Neural cell (in vitro differentiated cells): ENCODE measurements at regions not wholly inside any gene's neighbourhood (a gene's known extent, or its start where the extent isn't known, plus 50 kb on each side); places are given as distances from the start of the nearest gene placed in this dataset.
"Not testable (repeated sequence)": the region's sequence is repeated elsewhere in the genome, so short reads cannot be mapped to it uniquely, and the experiment has no call there.

Experiments
- H2AFZ ChIP-seq: fragments of 200-600, 300-800 bp; sonication (generic), shearing (Covaris generic); 2 replicates; pipeline ENCODE4 v1.6.0; 2014; ENCODE audit warnings: low read depth, mild to moderate bottlenecking, antibody characterized with exemption, low read length, moderate library complexity
- H3F3A ChIP-seq: fragments of 200-600 bp; shearing (Covaris generic); 2 replicates; pipeline ENCODE4 v1.6.1; 2016; ENCODE audit warnings: mild to moderate bottlenecking, moderate library complexity, mixed read lengths, antibody characterized with exemption, low read length; ENCODE audit not compliant: insufficient read depth, poor library complexity, severe bottlenecking
- H3K27ac ChIP-seq: fragments of 200-600, 300-800 bp; sonication (generic), shearing (Covaris generic); 2 replicates; pipeline ENCODE4 v1.5.1; 2014; ENCODE audit warnings: mild to moderate bottlenecking, low read length, moderate library complexity
- H3K27me3 ChIP-seq: fragments of 300-800, 200-600 bp; sonication (generic), shearing (Covaris generic); 2 replicates; pipeline ENCODE4 v1.6.0; 2014; ENCODE audit warnings: mild to moderate bottlenecking, low read depth, low read length, moderate library complexity; ENCODE audit not compliant: insufficient read depth
- H3K36me3 ChIP-seq: fragments of 300-800, 200-600 bp; sonication (generic), shearing (Covaris generic); 2 replicates; pipeline ENCODE4 v1.5.1; 2014; ENCODE audit warnings: mild to moderate bottlenecking, antibody characterized with exemption, low read length, moderate library complexity; ENCODE audit not compliant: insufficient read depth
- H3K4me2 ChIP-seq: fragments of 300-800, 200-600 bp; sonication (generic), shearing (Covaris generic); 2 replicates; pipeline ENCODE4 v1.6.0; 2014; ENCODE audit warnings: mild to moderate bottlenecking, low read length
- H3K4me3 ChIP-seq: fragments of 300-800, 200-600 bp; sonication (generic), shearing (Covaris generic); 2 replicates; pipeline ENCODE4 v1.5.1; 2014; ENCODE audit warnings: mild to moderate bottlenecking, low read length, moderate library complexity
- H3K79me2 ChIP-seq: fragments of 200-600 bp; shearing (Covaris generic); replicated peaks from 2 replicates; pipeline ENCODE4 v1.6.0; 2014; ENCODE audit warnings: mild to moderate bottlenecking, low read length, moderate library complexity; ENCODE audit not compliant: insufficient read depth
- H3K9ac ChIP-seq: fragments of 300-800, 200-600 bp; sonication (generic), shearing (Covaris generic); 2 replicates; pipeline ENCODE4 v1.6.1; 2016; ENCODE audit warnings: mild to moderate bottlenecking, low read length, mixed read lengths
- H3K9me2 ChIP-seq: fragments of 200-600 bp; shearing (Covaris generic); 2 replicates; pipeline ENCODE4 v1.6.1; 2016; ENCODE audit warnings: mild to moderate bottlenecking, low read length, mixed read lengths; ENCODE audit not compliant: insufficient read depth
- H3K9me3 ChIP-seq: fragments of 200-600, 300-800 bp; sonication (generic), shearing (Covaris generic); 2 replicates; pipeline ENCODE4 v1.6.1; 2016; ENCODE audit warnings: mild to moderate bottlenecking, mixed run types, low read length, moderate library complexity, mixed read lengths
- H4K20me1 ChIP-seq: fragments of 200-600 bp; shearing (Covaris generic); 2 replicates; pipeline ENCODE4 v1.6.1; 2016; ENCODE audit warnings: mild to moderate bottlenecking, mixed run types; ENCODE audit not compliant: insufficient read depth
- EP300 ChIP-seq: fragments of 450-650 bp; conservative IDR thresholded peaks from 2 replicates; pipeline ENCODE4 v1.6.1; 2014; ENCODE audit warnings: antibody characterized with exemption, mild to moderate bottlenecking, moderate library complexity; ENCODE audit not compliant: poor library complexity, severe bottlenecking
- EZH2 ChIP-seq: fragments of 200-600, 300-800 bp; shearing (Covaris generic), sonication (generic); IDR thresholded peaks from 2 replicates; pipeline ENCODE4 v1.6.1; 2014; ENCODE audit warnings: antibody characterized with exemption, low read length, borderline replicate concordance, mild to moderate bottlenecking; ENCODE audit not compliant: insufficient read depth, poor library complexity, severe bottlenecking
- MXI1 ChIP-seq: fragments of 450-650 bp; conservative IDR thresholded peaks from 2 replicates; pipeline ENCODE4 v1.6.1; 2014; ENCODE audit warnings: antibody characterized with exemption, mild to moderate bottlenecking; ENCODE audit not compliant: poor library complexity, severe bottlenecking
- POLR2AphosphoS5 ChIP-seq: IDR thresholded peaks from 2 replicates; pipeline ENCODE4 v1.6.1; 2012
- RAD21 ChIP-seq: fragments of 450-650 bp; conservative IDR thresholded peaks from 2 replicates; pipeline ENCODE4 v1.6.1; 2014; ENCODE audit warnings: antibody characterized with exemption, mild to moderate bottlenecking, moderate library complexity
- SMC3 ChIP-seq: fragments of 450-650 bp; conservative IDR thresholded peaks from 2 replicates; pipeline ENCODE4 v1.6.1; 2014; ENCODE audit warnings: antibody characterized with exemption, mild to moderate bottlenecking, moderate library complexity; ENCODE audit not compliant: poor library complexity
- TAF1 ChIP-seq: IDR thresholded peaks from 2 replicates; pipeline ENCODE4 v1.6.1; 2012; ENCODE audit warnings: low read depth
- TF ChIP-seq, protein P1 (sequence below): IDR thresholded peaks from 2 replicates; pipeline ENCODE4 v1.6.1; 2012; ENCODE audit warnings: borderline replicate concordance
- TF ChIP-seq, protein P2 (sequence below): fragments of 450-650 bp; IDR thresholded peaks from 2 replicates; pipeline ENCODE4 v1.5.1; 2014; ENCODE audit warnings: antibody characterized with exemption, mild to moderate bottlenecking, moderate library complexity; ENCODE audit not compliant: poor library complexity, severe bottlenecking

DNA sequence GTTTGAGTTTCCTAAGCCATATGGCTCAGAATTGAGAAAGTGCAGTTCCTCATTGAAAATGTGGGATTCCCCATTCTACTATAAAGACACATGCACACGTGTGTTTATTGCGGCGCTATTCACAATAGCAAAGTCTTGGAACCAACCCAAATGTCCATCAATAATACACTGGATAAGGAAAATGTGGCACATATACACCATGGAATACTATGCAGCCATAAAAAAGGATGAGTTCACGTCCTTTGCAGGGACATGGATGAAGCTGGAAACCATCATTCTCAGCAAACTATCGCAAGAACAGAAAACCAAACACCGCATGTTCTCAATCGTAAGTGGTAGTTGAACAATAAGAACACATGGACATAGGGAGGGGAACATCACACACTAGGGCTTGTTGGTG is 154.8 kb downstream of the SEC23IP start:
- not testable (repeated sequence) for H3K9me3 ChIP-seq, H3K9me2 ChIP-seq, H3K9ac ChIP-seq, H4K20me1 ChIP-seq, H3K27ac ChIP-seq, H3K4me2 ChIP-seq, H2AFZ ChIP-seq, H3K79me2 ChIP-seq, H3K36me3 ChIP-seq, H3F3A ChIP-seq, H3K4me3 ChIP-seq, H3K27me3 ChIP-seq

DNA sequence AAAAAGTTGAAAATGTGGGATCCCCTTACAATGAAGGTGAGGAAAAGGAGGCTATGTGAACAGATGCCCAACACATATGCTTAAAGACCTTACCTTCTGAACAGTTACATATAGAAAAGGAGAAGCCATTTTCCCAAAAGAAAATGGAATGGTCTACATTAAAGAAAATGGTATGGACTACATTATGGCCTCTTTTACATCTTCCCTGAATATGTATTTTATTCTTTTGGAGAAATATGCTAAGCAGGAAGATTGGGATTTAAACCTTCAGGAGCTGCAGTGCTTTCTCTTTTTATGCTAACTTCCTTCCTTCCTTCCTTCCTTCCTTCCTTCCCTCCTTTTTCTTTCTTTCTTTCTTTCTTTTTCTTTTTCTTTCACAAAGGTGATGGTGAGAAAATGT is 155.4 kb downstream of the SEC23IP start:
- TF ChIP-seq TAF1 (no peak), SMC3 (no peak), EP300 (no peak), EZH2 (no peak), POLR2AphosphoS5 (no peak), RAD21 (no peak)
- H3K36me3 ChIP-seq = no peaks in the 10 kb centered on the region
- no peaks in the 10 kb centered on the region for H4K20me1 ChIP-seq
- no peaks in the 10 kb centered on the region for H3K27me3 ChIP-seq
- no peaks in the 10 kb centered on the region for H3K9me2 ChIP-seq
- H3K9ac ChIP-seq = no peak overlapping the region
- no peaks in the 10 kb centered on the region for H3K79me2 ChIP-seq
- H3K9me3 ChIP-seq = no peaks in the 10 kb centered on the region
- no peak overlapping the region for H2AFZ ChIP-seq
- H3K4me3 ChIP-seq = no peak overlapping the region
- H3K4me2 ChIP-seq = no peak overlapping the region
- no peaks in the 10 kb centered on the region for H3F3A ChIP-seq
- H3K27ac ChIP-seq = no peak overlapping the region

DNA sequence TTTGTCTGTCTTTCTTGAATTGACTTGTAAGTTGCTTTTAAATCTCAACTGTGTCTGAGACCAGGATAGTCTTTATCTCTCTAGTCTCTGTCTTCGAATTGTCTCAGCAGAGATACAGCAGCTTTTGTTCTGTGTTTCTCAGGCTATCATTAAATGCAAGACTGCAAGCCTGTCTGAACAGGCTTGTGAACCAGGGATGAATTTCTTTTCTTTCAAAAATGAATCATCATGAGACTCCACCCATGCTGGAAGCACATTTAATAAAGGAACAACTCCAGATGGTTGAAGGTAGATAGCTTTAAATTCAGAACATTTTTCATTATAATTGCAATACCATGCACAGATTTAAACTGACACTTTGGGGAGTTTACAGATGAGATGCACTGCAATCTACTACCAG is 155.9 kb downstream of the SEC23IP start:
- no peaks in the 10 kb centered on the region for H3K79me2 ChIP-seq
- H3F3A ChIP-seq = no peaks in the 10 kb centered on the region
- H3K9me2 ChIP-seq = no peaks in the 10 kb centered on the region
- H2AFZ ChIP-seq = no peak overlapping the region
- H3K27me3 ChIP-seq = no peaks in the 10 kb centered on the region
- no peaks in the 10 kb centered on the region for H3K9me3 ChIP-seq
- no peaks in the 10 kb centered on the region for H3K36me3 ChIP-seq
- H3K4me3 ChIP-seq = no peak overlapping the region
- no peak for TF ChIP-seq TAF1
- no peak for TF ChIP-seq POLR2AphosphoS5
- no peak for TF ChIP-seq EZH2
- no peak for TF ChIP-seq SMC3
- TF ChIP-seq, protein P1, sequence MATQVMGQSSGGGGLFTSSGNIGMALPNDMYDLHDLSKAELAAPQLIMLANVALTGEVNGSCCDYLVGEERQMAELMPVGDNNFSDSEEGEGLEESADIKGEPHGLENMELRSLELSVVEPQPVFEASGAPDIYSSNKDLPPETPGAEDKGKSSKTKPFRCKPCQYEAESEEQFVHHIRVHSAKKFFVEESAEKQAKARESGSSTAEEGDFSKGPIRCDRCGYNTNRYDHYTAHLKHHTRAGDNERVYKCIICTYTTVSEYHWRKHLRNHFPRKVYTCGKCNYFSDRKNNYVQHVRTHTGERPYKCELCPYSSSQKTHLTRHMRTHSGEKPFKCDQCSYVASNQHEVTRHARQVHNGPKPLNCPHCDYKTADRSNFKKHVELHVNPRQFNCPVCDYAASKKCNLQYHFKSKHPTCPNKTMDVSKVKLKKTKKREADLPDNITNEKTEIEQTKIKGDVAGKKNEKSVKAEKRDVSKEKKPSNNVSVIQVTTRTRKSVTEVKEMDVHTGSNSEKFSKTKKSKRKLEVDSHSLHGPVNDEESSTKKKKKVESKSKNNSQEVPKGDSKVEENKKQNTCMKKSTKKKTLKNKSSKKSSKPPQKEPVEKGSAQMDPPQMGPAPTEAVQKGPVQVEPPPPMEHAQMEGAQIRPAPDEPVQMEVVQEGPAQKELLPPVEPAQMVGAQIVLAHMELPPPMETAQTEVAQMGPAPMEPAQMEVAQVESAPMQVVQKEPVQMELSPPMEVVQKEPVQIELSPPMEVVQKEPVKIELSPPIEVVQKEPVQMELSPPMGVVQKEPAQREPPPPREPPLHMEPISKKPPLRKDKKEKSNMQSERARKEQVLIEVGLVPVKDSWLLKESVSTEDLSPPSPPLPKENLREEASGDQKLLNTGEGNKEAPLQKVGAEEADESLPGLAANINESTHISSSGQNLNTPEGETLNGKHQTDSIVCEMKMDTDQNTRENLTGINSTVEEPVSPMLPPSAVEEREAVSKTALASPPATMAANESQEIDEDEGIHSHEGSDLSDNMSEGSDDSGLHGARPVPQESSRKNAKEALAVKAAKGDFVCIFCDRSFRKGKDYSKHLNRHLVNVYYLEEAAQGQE = no peak
- TF ChIP-seq EP300 = no peak
- no peak for TF ChIP-seq RAD21
- TF ChIP-seq MXI1 = no peak
- TF ChIP-seq, protein P2, sequence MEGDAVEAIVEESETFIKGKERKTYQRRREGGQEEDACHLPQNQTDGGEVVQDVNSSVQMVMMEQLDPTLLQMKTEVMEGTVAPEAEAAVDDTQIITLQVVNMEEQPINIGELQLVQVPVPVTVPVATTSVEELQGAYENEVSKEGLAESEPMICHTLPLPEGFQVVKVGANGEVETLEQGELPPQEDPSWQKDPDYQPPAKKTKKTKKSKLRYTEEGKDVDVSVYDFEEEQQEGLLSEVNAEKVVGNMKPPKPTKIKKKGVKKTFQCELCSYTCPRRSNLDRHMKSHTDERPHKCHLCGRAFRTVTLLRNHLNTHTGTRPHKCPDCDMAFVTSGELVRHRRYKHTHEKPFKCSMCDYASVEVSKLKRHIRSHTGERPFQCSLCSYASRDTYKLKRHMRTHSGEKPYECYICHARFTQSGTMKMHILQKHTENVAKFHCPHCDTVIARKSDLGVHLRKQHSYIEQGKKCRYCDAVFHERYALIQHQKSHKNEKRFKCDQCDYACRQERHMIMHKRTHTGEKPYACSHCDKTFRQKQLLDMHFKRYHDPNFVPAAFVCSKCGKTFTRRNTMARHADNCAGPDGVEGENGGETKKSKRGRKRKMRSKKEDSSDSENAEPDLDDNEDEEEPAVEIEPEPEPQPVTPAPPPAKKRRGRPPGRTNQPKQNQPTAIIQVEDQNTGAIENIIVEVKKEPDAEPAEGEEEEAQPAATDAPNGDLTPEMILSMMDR = no peak
- H4K20me1 ChIP-seq = no peaks in the 10 kb centered on the region
- no peak overlapping the region for H3K4me2 ChIP-seq
- no peak overlapping the region for H3K27ac ChIP-seq
- no peak overlapping the region for H3K9ac ChIP-seq
